ENCODE measurements at regions not wholly inside any gene's neighbourhood (a gene's known extent, or its start where the extent isn't known, plus 50 kb on each side); places are given as distances from the start of the nearest gene placed in this dataset.

DNA sequence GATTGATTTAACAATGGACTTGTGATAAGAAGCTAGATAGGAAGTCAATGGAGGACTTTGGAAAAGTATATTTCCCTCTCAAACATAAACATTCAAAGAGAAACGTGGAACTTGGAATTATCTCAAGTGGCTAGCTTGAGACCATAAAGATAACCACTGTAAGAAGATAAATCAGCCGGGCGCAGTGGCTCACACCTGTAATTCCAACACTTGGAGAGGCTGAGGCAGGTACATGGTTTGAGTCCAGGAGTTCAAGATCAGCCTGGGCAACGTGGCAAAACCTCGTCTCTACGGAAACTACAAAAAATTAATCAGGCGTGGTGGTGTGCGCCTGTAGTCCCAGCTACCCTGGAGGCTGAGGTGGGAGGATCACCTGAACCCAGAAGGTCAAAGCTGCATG, 405.9 kb upstream of the ACVR2A start:
- Histone ChIP-seq H3K36me3 (no peaks in the 10 kb centered on the region), H3K27ac (no peak overlapping the region), H3K4me3 (no peak overlapping the region), H3K27me3 (no peaks in the 10 kb centered on the region), H3K4me1 (peaks cover 0 to 1% (median under 1%) of the 10 kb centered on the region in 3 donors), H3K9me3 (no peaks in the 10 kb centered on the region)
- ATAC-seq, result no peak
- no peak for TF ChIP-seq POLR2AphosphoS5 (IDR thresholded peaks at IDR 0.05)
- no peak for TF ChIP-seq POLR2A (IDR thresholded peaks at IDR 0.05)
- no peak for TF ChIP-seq CTCF (IDR thresholded peaks at IDR 0.05)
- TF ChIP-seq EP300 (IDR thresholded peaks at IDR 0.05), result no peak
- 88 to 95% methylated on average over 3 to 8 of the region's 8 CpGs for WGBS, 2 donors (ENCODE audit: low coverage in 1 of 2)

DNA sequence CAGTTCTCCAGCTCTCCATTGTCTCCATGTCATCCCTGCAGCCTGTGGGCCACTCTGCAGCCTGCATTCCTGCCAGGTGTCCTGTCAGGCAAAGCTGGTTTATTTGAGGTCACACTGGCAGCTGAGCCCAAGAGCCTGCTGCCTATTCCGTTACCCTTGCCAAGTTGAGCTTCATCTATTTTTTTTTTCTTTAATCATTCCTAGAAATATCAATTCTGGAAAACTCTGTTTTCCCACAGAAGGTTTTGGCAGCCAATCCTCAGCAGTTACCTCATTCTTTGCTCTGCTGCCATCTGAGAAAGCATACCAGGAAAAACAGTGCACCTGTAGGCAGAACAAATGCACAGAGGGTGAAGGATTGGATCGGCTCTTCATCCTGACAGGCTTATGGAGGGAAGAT, 411.0 kb upstream of the ACVR2A start:
- no peak overlapping the region for H3K27ac ChIP-seq
- ATAC-seq, result no peak
- 40 to 44% methylated on average over 1 to 2 of the region's 2 CpGs for WGBS, 2 donors (ENCODE audit: low coverage in 1 of 2)
- H3K27me3 ChIP-seq, result no peaks in the 10 kb centered on the region
- no peak overlapping the region for H3K4me3 ChIP-seq
- H3K4me1 ChIP-seq, result peaks cover 0 to 8% (median 6%) of the 10 kb centered on the region in 3 donors
- TF ChIP-seq CTCF (IDR thresholded peaks at IDR 0.05) (no peak), POLR2AphosphoS5 (IDR thresholded peaks at IDR 0.05) (no peak), POLR2A (IDR thresholded peaks at IDR 0.05) (no peak), EP300 (IDR thresholded peaks at IDR 0.05) (no peak)
- H3K36me3 ChIP-seq, result no peaks in the 10 kb centered on the region
- H3K9me3 ChIP-seq, result no peaks in the 10 kb centered on the region

- 77 to 85% methylated on average over 3 of the region's 3 CpGs for WGBS, 2 donors (ENCODE audit: low coverage in 1 of 2)
- H3K27ac ChIP-seq, result no peak overlapping the region
- H3K27me3 ChIP-seq, result no peaks in the 10 kb centered on the region
- no peaks in the 10 kb centered on the region for H3K9me3 ChIP-seq
- no peaks in the 10 kb centered on the region for H3K36me3 ChIP-seq
- TF ChIP-seq EP300 (IDR thresholded peaks at IDR 0.05) (no peak), POLR2AphosphoS5 (IDR thresholded peaks at IDR 0.05) (no peak)
- H3K4me1 ChIP-seq, result peaks cover 0 to 8% (median 6%) of the 10 kb centered on the region in 3 donors
- no peak for ATAC-seq
- no peak overlapping the region for H3K4me3 ChIP-seq
Measured at GRCh38 chr2:147430408-147430807, 414.4 kb upstream of the ACVR2A start.

DNA sequence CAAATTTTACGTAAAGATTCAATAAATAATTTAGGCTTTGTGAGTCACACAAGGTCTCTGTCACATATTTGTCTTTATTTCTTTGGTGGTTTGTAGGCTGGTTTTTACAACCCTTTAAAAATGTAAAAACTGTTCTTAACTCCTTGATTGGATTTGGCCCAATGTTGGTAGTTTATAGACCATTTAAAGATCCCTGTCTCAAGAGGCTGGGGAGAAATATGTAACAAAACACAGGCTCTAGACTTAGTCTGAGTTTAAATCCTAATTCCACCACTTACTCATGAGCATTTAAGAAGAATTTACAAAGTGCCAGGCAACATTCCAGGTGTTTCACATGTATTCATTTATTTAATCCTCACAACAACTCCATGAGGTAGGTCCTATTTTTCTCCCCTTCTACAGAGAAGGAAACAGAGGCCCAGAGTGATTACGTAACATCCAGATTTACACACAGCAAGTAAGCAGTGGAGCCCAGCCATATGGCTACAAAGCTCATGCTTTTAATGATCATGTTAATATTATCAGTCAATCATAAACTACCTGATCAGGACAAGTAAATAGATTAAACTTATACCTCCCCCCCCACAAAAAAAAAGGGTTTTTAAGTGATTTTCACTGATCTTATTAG, 416.6 kb upstream of the ACVR2A start:
- H3K4me3 ChIP-seq, result no peak overlapping the region
- no peak overlapping the region for H3K27ac ChIP-seq
- TF ChIP-seq POLR2A (IDR thresholded peaks at IDR 0.05), result no peak
- no peak for TF ChIP-seq CTCF (IDR thresholded peaks at IDR 0.05)
- TF ChIP-seq EP300 (IDR thresholded peaks at IDR 0.05), result no peak
- no peak for TF ChIP-seq POLR2AphosphoS5 (IDR thresholded peaks at IDR 0.05)
- ATAC-seq, result no peak
- WGBS, 2 donors (ENCODE audit: low coverage in 1 of 2), result 93 to 100% methylated on average over 2 of the region's 2 CpGs
- H3K36me3 ChIP-seq, result no peaks in the 10 kb centered on the region
- H3K9me3 ChIP-seq, result no peaks in the 10 kb centered on the region
- H3K27me3 ChIP-seq, result no peaks in the 10 kb centered on the region
- peaks cover 0 to under 1% (median 0%) of the 10 kb centered on the region in 3 donors for H3K4me1 ChIP-seq

- no peak for ATAC-seq
Measured at GRCh38 chr2:147425437-147426029, 419.3 kb upstream of the ACVR2A start.

More at GRCh38 chr2:147425437-147426029, 419.3 kb upstream of the ACVR2A start:
- H3K36me3 ChIP-seq, result no peaks in the 10 kb centered on the region
- no peaks in the 10 kb centered on the region for H3K9me3 ChIP-seq
- no peak overlapping the region for H3K27ac ChIP-seq
- H3K4me3 ChIP-seq, result no peak overlapping the region
- no peaks in the 10 kb centered on the region for H3K4me1 ChIP-seq
- no peak for TF ChIP-seq POLR2AphosphoS5 (IDR thresholded peaks at IDR 0.05)
- TF ChIP-seq CTCF (IDR thresholded peaks at IDR 0.05), result no peak
- no peak for TF ChIP-seq EP300 (IDR thresholded peaks at IDR 0.05)
- no peak for TF ChIP-seq POLR2A (IDR thresholded peaks at IDR 0.05)
- 80 to 91% methylated on average over 3 of the region's 3 CpGs for WGBS, 2 donors (ENCODE audit: low coverage in 1 of 2)
- no peaks in the 10 kb centered on the region for H3K27me3 ChIP-seq
